SKM-1 (cell line): ENCODE measurements at regions not wholly inside any gene's neighbourhood (a gene's known extent, or its start where the extent isn't known, plus 50 kb on each side); places are given as distances from the start of the nearest gene placed in this dataset.
"Not testable (repeated sequence)": the region's sequence is repeated elsewhere in the genome, so short reads cannot be mapped to it uniquely, and the experiment has no call there.

Experiments
- DNase-seq: peaks from one replicate; lab custom pipeline; 2025; ENCODE audit not compliant: unreplicated experiment; lab: John Stamatoyannopoulos, UW

DNA sequence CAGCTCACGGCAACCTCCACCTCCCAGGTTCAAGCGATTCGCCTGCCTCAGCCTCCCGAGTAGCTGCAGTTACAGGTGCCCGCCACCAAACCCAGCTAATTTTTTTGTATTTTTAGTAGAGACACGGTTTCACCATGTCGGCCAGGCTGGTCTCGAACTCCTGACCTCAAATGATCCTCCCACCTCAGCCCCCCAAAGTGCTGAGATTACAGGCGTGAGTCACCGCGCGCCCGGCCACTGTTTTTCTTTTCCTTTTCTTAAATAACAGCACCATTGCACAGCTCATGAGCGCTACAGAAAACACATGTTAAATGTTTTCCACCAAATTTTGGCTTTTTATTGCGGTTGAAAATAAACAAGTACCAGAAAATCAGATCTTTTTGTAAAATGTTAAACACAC lies 195.5 kb downstream of the CRLF2 start:
- DNase-seq: not testable (repeated sequence)

DNA sequence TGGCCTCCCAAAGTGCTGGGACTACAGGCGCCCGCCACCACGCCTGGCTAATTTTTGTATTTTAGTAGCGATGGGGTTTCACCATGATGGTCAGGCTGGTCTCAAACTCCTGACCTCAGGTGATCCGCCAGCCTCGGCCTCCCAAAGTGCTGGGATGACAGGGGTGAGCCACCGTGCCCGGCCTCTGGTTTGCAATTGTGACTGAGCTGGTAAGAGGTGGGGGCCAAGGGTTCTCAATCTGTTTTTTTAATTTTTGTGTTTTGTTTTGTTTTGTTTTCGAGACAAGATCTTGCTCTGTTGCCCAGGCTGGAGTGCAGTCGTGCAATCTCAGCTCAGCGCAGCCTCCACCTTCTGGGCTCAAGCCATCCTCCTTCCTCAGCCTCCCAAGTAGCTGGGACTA lies 196.2 kb downstream of the CRLF2 start:
- DNase-seq: not testable (repeated sequence)

DNA sequence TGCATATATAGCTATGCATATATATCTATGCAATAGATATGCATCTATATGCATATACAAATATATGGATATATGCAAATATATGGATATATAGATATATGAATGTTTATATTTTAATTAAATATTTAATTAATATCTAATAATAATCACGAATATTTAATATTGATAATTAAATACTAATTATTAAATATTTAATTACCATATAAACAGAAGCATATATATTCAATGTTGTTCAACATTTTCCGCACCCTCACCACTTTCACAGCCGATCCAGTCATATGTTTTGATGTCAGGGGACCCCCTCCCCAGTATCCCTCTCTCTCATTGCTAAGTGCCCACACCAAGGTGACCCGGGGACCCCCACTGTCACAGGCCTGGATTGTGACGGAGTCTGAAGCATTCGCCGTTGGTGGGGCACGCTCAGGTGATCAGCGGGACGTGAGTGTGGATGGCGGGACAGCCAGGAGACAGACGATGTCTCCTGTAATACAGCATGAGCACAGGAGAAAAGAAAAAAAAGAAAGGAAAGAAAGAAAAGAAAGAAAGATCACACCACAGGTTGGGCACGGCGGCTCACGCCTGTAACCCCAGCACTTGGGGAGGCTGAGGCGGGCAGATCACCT lies 199.7 kb downstream of the CRLF2 start:
- no peak for DNase-seq

- DNase-seq: no peak
Observed at GRCh38 chrX:1011691-1012283, 200.7 kb downstream of the CRLF2 start.

DNA sequence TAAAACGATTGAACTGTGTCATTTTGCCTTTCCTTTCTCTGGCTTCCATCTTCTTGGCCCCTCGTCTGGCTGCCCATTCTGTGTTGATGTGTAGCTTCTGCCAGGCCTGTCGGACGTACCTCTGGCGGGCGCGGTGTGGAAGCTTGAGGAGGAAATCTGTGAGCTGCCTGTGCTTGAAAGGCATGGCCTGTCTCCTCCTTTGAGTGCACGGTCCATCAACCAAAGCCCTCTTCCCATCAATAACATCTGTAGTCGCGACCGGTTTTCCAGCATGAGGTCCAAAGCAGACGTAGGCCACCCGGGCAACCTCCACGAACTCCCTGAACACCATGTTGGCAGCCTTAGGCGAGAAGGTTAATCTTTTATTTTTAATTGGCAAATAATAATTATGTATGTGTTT lies 202.7 kb downstream of the CRLF2 start:
- no peak for DNase-seq

DNA sequence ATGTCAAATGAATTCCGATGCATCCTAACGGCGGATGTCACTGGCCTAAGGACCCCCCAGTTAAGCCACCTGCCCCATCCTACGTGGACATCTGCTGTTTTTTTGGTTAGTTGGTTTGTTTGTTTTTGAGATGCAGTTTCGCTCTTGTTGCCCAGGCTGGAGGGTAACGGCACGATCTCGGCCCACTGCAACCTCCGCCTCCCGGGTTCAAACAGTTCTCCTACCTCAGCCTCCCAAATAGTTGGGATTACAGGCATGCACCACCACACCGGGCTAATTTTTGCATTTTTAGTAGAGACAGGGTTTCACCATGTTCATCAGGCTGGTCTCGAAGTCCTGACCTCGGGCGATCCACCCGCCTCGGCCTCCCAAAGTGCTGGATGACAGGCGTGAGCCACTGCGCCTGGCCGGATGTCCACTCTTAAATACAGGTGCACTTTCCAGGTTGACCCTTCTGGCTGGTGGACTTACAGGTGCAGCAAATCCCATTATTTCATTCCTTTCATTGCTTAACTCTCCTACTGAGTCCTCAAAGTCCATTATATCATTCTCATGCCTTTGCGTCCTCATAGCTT lies 206.2 kb downstream of the CRLF2 start:
- DNase-seq: no peak

GRCh38 chrX:1002611-1003010 lies 209.8 kb downstream of the CRLF2 start:
- no peak for DNase-seq

- DNase-seq: no peak
Observed at GRCh38 chrX:997631-998137, 214.8 kb downstream of the CRLF2 start.

DNA sequence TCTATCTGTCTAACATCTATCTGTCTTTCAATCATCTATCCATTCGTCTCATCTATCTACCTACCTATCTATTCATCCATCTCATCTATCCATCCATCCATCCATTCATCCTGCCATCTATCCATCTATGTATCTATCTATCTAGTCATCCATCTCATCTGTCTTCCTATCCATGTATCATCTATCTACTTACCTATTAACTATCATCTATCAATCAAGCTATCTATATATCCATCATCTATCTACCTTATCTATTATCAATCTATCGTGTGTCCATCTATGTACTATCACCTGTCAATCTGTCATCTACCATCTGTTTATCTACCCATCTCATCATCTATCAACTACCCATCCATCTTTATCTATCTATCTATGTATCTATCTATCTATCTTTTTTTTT lies 217.7 kb downstream of the CRLF2 start:
- DNase-seq: no peak

GRCh38 chrX:989959-990510 lies 222.4 kb downstream of the CRLF2 start:
- DNase-seq: no peak

GRCh38 chrX:988530-988929 lies 223.9 kb downstream of the CRLF2 start:
- DNase-seq: not testable (repeated sequence)

GRCh38 chrX:981791-982626 lies 230.4 kb downstream of the CRLF2 start:
- no peak for DNase-seq

DNA sequence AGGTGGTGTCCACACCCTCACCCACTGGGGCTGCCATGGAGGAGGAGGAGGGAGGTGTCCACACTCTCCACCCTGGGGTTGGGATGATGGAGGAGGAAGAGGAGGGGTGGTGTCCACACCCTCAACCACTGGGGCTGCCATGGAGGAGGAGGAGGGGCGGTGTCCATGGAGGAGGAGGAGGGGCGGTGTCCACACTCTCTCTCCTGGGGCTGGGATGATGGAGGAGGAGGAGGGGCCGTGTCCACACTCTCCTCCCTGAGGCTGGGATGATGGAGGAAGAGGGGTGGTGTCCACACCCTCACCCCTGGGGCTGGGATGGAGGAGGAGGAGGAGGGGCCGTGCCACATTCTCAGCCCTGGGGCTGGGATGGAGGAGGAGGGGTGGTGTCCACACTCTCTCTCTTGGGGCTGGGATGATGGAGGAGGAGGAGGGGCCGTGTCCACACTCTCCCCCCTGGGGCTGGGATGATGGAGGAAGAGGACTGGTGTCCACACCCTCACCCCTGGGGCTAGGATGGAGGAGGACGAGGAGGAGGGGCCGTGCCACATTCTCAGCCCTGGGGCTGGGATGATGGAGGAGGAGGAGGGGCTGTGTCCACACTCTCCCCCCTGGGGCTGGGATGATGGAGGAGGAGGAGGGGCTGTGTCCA lies 231.7 kb downstream of the CRLF2 start:
- no peak for DNase-seq

GRCh38 chrX:979127-979526 lies 233.3 kb downstream of the CRLF2 start:
- not testable (repeated sequence) for DNase-seq

GRCh38 chrX:973010-973632 lies 239.3 kb downstream of the CRLF2 start:
- no peak for DNase-seq

- no peak for DNase-seq
Observed at GRCh38 chrX:968148-968965, 244.1 kb downstream of the CRLF2 start.

- no peak for DNase-seq
Observed at GRCh38 chrX:966396-967070, 245.9 kb downstream of the CRLF2 start.

DNA sequence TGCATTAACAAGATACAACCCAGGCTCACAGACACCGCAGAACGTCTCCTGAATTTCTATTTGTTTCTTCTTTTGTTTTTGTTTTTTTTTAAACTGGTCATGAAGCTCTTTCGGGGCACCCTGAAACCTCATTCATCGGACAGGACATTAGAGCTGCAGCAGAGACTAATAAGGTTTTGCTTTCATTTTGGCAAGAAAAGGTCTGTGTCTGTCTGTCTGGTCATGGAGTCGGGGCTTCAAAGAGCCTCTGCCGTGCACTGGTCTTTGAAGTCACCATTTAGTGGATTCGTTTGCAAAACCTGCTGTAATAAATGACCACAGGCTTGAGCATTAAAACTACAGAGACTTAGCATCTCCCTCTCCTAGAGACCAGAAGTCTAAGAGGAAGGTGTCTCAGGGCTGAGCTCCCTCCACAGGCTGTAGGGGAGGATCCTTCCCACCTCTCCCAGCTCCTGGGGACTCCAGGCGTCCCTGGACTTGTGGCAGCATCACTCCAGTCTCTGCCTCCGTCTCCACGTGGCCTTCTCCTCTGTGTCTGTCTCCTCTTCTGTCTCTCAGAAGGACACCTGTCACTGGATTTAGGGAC lies 247.5 kb downstream of the CRLF2 start:
- no peak for DNase-seq

DNA sequence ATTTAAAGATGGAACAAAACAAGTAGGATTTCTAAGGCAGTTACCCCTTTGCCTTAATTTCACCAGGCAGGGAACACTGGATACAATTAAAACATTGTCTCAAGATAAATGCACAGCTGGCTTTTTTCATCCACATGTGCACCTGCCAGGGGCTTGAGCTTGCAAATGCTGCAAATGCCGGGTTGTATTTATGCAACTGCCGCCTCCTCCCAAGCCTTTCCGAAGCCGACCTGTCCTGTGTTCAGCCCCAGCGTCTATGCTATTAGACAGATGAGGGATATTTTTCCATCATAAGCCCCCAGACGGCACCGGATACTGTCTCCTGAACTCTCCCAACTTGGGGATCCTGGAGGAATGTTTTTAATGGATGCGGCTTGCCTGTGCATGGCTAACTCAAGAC lies 251.6 kb downstream of the CRLF2 start:
- no peak for DNase-seq
